Right atrium auricular region (tissue), 2 donors: ENCODE measurements at regions not wholly inside any gene's neighbourhood (a gene's known extent, or its start where the extent isn't known, plus 50 kb on each side); places are given as distances from the start of the nearest gene placed in this dataset.

Source experiments
- DNase-seq: peaks from one replicate; pipeline ENCODE4 v3.0.0-alpha.2; 2019; ENCODE audit warnings: low spot score
- H3K27ac ChIP-seq, 2 donors: fragments of 200-600 bp; sonication (generic); 1 replicate in 1 of 2; 2 replicates in 1 of 2; pipeline ENCODE4 v1.5.1; 2016 to 2019
- H3K27me3 ChIP-seq, 2 donors: fragments of 200-600 bp; sonication (generic); one replicate each; pipeline versions ENCODE4 v1.5.1 to v1.6.0; 2017 to 2019
- H3K36me3 ChIP-seq: fragments of 200-600 bp; sonication (generic); one replicate; pipeline ENCODE4 v1.5.1; 2016
- H3K4me1 ChIP-seq, 2 donors: fragments of 200-600 bp; sonication (generic); one replicate each; pipeline versions ENCODE4 v1.5.1 to v1.6.0; 2017 to 2019
- H3K4me3 ChIP-seq, 2 donors: fragments of 200-600 bp; sonication (generic); 1 replicate in 1 of 2; 2 replicates in 1 of 2; pipeline ENCODE4 v1.5.1; 2017 to 2019; ENCODE audit warnings: mild to moderate bottlenecking in 1 of 2, moderate library complexity in 1 of 2
- H3K9me3 ChIP-seq, 2 donors: fragments of 200-600 bp; sonication (generic); one replicate each; pipeline ENCODE4 v1.5.1; 2019
- CTCF ChIP-seq, 2 donors: fragments of 200-600 bp; sonication (generic); IDR thresholded peaks; one replicate each; pipeline ENCODE4 v1.5.1; 2019; ENCODE audit warnings: antibody characterized with exemption in 2 of 2

DNA sequence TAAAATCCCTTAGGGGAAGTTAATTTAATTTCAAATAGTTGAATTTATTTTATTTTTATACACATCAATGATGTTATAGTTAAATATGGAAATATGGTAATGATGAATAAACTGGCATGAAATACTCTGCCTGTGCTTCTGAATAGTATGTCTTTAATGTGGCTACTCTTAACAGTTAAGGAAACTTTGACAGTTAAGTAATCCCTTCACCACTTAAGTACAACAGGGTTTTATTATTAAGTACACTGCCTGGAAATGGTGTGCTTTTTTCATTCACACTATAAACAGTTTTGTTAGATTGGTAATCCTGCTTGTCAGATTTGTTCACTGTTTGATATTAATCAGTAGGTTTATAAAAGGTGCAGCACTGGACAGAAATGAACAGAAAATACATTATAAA lies 412.0 kb upstream of the ZEB2 start:
- no peaks in the 10 kb centered on the region for H3K4me1 ChIP-seq
- no peak overlapping the region for H3K4me3 ChIP-seq
- H3K27ac ChIP-seq = no peak overlapping the region
- H3K9me3 ChIP-seq = peaks cover 0 to 19% of the 10 kb centered on the region in 2 donors
- no peak for DNase-seq
- no peaks in the 10 kb centered on the region for H3K36me3 ChIP-seq
- no peaks in the 10 kb centered on the region for H3K27me3 ChIP-seq
- no peak for TF ChIP-seq CTCF (IDR thresholded peaks at IDR 0.05)

GRCh38 chr2:144931480-144931879 lies 411.6 kb upstream of the ZEB2 start:
- TF ChIP-seq CTCF (IDR thresholded peaks at IDR 0.05) = no peak

DNA sequence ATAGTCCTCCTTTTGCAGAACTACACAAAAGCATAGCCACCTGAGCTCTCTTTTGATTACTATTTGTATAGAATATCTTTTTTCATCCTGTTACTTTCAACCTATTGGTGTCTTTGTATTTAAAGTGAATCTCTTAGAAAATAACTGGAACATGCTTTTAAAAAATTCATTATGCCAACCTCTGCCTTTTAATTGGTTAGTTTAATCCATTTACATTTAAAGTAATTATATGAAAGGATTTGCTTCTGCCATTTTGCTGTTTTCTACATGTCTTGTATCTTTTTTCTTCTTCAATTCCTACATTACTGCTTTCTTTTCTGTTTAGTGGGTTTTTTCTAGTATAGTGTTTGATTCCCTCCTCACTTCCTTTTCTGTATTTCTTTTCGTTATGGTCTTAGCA lies 407.5 kb upstream of the ZEB2 start:
- H3K4me1 ChIP-seq = no peaks in the 10 kb centered on the region
- no peaks in the 10 kb centered on the region for H3K36me3 ChIP-seq
- no peak for DNase-seq
- no peak for TF ChIP-seq CTCF (IDR thresholded peaks at IDR 0.05)
- H3K9me3 ChIP-seq = peaks cover 0 to 36% of the 10 kb centered on the region in 2 donors
- no peak overlapping the region for H3K27ac ChIP-seq
- H3K27me3 ChIP-seq = no peaks in the 10 kb centered on the region
- no peak overlapping the region for H3K4me3 ChIP-seq

More at GRCh38 chr2:144931480-144931879, 411.6 kb upstream of the ZEB2 start:
- H3K4me1 ChIP-seq = no peaks in the 10 kb centered on the region
- H3K9me3 ChIP-seq = peaks cover 0 to 24% of the 10 kb centered on the region in 2 donors
- no peak for DNase-seq
- H3K27me3 ChIP-seq = no peaks in the 10 kb centered on the region
- H3K27ac ChIP-seq = no peak overlapping the region
- no peak overlapping the region for H3K4me3 ChIP-seq
- no peaks in the 10 kb centered on the region for H3K36me3 ChIP-seq

DNA sequence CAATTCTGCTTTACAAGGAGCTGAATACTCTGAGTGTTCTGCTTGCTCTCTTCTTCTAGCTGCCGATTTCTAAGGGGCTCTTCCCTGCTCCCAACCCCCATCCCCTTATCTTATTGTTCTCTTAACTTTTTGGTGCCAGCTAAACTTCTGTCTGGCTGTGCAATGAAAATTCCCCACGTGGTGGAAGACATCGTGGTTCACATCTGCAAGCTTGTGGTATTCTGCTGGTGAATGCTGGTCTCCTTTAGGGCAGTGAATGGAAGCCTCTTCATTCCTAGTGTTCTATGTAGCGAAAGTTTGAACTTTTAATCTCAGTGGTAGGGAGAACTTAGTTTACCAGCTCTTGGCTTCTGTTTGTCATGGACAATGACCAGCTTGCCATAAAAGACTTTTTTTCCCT lies 406.0 kb upstream of the ZEB2 start:
- Histone ChIP-seq H3K4me3 (no peak overlapping the region), H3K27me3 (no peaks in the 10 kb centered on the region), H3K27ac (no peak overlapping the region), H3K4me1 (no peaks in the 10 kb centered on the region), H3K36me3 (no peaks in the 10 kb centered on the region), H3K9me3 (peaks cover 0 to 36% of the 10 kb centered on the region in 2 donors)
- DNase-seq = no peak
- TF ChIP-seq CTCF (IDR thresholded peaks at IDR 0.05) = no peak

- TF ChIP-seq CTCF (IDR thresholded peaks at IDR 0.05) = no peak
- Histone ChIP-seq H3K4me3 (no peak overlapping the region), H3K27me3 (no peaks in the 10 kb centered on the region), H3K9me3 (peaks cover 0 to 36% of the 10 kb centered on the region in 2 donors), H3K4me1 (no peaks in the 10 kb centered on the region), H3K36me3 (no peaks in the 10 kb centered on the region), H3K27ac (no peak overlapping the region)
- DNase-seq = no peak
Observed at GRCh38 chr2:144924827-144925226, 404.9 kb upstream of the ZEB2 start.

GRCh38 chr2:144922519-144922918 lies 402.6 kb upstream of the ZEB2 start:
- no peak for DNase-seq
- H3K4me1 ChIP-seq = no peaks in the 10 kb centered on the region
- H3K4me3 ChIP-seq = no peak overlapping the region
- TF ChIP-seq CTCF (IDR thresholded peaks at IDR 0.05) = no peak
- H3K27ac ChIP-seq = no peak overlapping the region
- H3K27me3 ChIP-seq = no peaks in the 10 kb centered on the region
- peaks cover 0 to 22% of the 10 kb centered on the region in 2 donors for H3K9me3 ChIP-seq
- H3K36me3 ChIP-seq = no peaks in the 10 kb centered on the region
